Calu3 (cell line): ENCODE measurements at regions not wholly inside any gene's neighbourhood (a gene's known extent, or its start where the extent isn't known, plus 50 kb on each side); places are given as distances from the start of the nearest gene placed in this dataset.
"Not testable (repeated sequence)": the region's sequence is repeated elsewhere in the genome, so short reads cannot be mapped to it uniquely, and the experiment has no call there.

ENCODE experiments used
- BruUV-seq: library from RNA; stranded (reverse); fragments of 400-500 nt; replicated peaks from 2 replicates; lab custom pipeline; 2021; lab: Mats Ljungman, UMichigan
- CTCF ChIA-PET: fragments of 300-600 bp; sonication (Branson Sonifier 250); formaldehyde crosslinking; loops from one replicate; lab custom pipeline; 2022; ENCODE audit warnings: antibody characterized with exemption; lab: Charles Lee
- DNase-seq: peaks from one replicate; pipeline ENCODE4 v3.0.0; 2022
- H3K27ac Mint-ChIP-seq: one replicate; pipeline ENCODE4 v1.8.0; 2022; ENCODE audit warnings: mixed read lengths; ENCODE audit not compliant: unreplicated experiment
- H3K27me3 Mint-ChIP-seq: one replicate; pipeline ENCODE4 v1.8.0; 2022; ENCODE audit warnings: mixed read lengths; ENCODE audit not compliant: unreplicated experiment
- H3K36me3 Mint-ChIP-seq: one replicate; pipeline ENCODE4 v1.8.0; 2022; ENCODE audit warnings: mild to moderate bottlenecking, moderate library complexity, mixed read lengths; ENCODE audit not compliant: insufficient read depth, unreplicated experiment
- H3K4me1 Mint-ChIP-seq: one replicate; pipeline ENCODE4 v1.8.0; 2022; ENCODE audit warnings: mild to moderate bottlenecking, low read depth, mixed read lengths; ENCODE audit not compliant: unreplicated experiment
- H3K4me3 Mint-ChIP-seq: one replicate; pipeline ENCODE4 v1.8.0; 2022; ENCODE audit warnings: mild to moderate bottlenecking, low read depth, moderate library complexity, mixed read lengths; ENCODE audit not compliant: unreplicated experiment
- H3K9me3 Mint-ChIP-seq: one replicate; pipeline ENCODE4 v1.8.0; 2022; ENCODE audit warnings: low read depth, mixed read lengths; ENCODE audit not compliant: unreplicated experiment
- intact Hi-C: fragments of 100-400 bp; cut with micrococcal nuclease; formaldehyde crosslinking; loops from one replicate; pipeline ENCODE4 v1.10.0; 2022; ENCODE audit not compliant: unreplicated experiment
- TF ChIP-seq, protein P1 (sequence below): fragments of 200-600 bp; IDR thresholded peaks from one replicate; pipeline ENCODE4 v1.8.0; 2022; ENCODE audit warnings: antibody characterized with exemption; ENCODE audit not compliant: unreplicated experiment

DNA sequence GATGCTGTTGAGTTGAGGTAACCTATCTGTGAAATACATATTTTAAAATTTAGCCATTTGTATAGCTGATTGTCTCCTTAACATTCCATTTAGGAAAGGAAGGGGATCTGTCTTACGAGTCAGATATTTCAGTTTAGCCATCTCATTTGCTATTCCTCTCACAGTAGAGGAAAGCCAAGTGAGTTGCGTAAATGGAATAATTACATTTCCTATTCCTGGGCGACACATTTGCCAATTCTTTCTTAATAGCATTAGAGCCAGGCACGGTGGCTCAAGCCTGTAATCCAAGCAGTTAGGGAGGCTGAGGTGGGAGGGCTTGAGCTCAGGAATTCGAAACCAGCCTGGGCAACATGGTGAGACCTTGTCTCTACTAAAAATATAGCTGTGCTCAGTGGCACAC is 116.3 kb downstream of the TMX1 start:
- CTCF ChIA-PET, result no interaction called here

DNA sequence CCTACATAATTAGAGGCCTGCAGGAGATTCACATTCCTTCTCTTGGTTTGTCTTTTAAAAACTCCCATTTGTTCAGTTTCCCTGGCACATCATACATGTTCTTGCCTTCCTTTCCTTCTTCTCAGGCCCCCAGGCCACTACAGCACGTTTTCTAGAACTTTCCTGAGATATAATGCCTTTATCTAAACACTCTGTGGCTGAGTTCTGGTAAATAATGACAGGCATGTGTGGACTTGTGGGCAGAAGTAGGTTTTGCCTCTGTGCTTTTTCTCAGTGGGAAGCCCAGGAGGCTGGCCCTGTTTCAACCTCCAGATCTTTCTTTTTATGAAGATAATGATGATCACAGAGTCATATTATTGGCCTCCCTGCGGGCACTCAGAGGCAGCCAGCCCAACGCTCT is 117.2 kb downstream of the TMX1 start:
- no TSS peak for BruUV-seq
- TF ChIP-seq, protein P1, sequence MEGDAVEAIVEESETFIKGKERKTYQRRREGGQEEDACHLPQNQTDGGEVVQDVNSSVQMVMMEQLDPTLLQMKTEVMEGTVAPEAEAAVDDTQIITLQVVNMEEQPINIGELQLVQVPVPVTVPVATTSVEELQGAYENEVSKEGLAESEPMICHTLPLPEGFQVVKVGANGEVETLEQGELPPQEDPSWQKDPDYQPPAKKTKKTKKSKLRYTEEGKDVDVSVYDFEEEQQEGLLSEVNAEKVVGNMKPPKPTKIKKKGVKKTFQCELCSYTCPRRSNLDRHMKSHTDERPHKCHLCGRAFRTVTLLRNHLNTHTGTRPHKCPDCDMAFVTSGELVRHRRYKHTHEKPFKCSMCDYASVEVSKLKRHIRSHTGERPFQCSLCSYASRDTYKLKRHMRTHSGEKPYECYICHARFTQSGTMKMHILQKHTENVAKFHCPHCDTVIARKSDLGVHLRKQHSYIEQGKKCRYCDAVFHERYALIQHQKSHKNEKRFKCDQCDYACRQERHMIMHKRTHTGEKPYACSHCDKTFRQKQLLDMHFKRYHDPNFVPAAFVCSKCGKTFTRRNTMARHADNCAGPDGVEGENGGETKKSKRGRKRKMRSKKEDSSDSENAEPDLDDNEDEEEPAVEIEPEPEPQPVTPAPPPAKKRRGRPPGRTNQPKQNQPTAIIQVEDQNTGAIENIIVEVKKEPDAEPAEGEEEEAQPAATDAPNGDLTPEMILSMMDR, result no peak
- H3K36me3 Mint-ChIP-seq, result no peaks in the 10 kb centered on the region
- no peaks in the 10 kb centered on the region for H3K9me3 Mint-ChIP-seq
- H3K27ac Mint-ChIP-seq, result no peak overlapping the region
- H3K4me1 Mint-ChIP-seq, result no peaks in the 10 kb centered on the region
- no peak for DNase-seq
- no peak overlapping the region for H3K4me3 Mint-ChIP-seq
- no peaks in the 10 kb centered on the region for H3K27me3 Mint-ChIP-seq
- intact Hi-C loops, result no loop called here
- CTCF ChIA-PET, result interaction anchor here (0.7 kb wide), 1 partner anchor 41 kb away, joined by 4 read pairs; no protein-coding TSS in a partner anchor

More for the DNA sequence above, 116.3 kb downstream of the TMX1 start:
- Mint-ChIP-seq H3K4me3 (no peak overlapping the region), H3K27me3 (no peaks in the 10 kb centered on the region), H3K4me1 (no peaks in the 10 kb centered on the region), H3K27ac (no peak overlapping the region), H3K36me3 (no peaks in the 10 kb centered on the region), H3K9me3 (no peaks in the 10 kb centered on the region)
- BruUV-seq, result no TSS peak
- DNase-seq, result no peak
- intact Hi-C loops, result no loop called here
- TF ChIP-seq, protein P1, result no peak

DNA sequence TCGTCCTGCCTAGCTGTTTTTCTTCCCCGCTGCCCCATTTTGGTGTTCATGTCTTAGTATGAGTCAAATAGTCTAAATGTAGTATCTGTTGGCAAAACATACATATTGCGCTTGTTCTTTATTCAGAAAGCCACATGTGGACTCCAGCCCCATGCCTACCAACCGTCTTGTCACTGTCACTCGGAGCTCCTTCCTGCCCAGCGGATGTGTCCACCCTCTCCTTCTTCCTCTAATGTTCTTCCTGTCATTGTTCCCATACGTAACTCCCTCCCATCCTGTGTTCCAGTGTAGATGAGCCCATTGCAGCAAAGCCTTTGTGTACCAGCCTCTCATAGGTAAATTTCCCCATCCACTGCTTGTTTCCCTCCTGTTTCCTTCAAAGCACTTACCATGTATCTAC is 120.5 kb downstream of the TMX1 start:
- BruUV-seq, result no TSS peak
- no peak for DNase-seq
- Mint-ChIP-seq H3K27ac (no peak overlapping the region), H3K27me3 (no peaks in the 10 kb centered on the region), H3K9me3 (no peaks in the 10 kb centered on the region), H3K4me1 (no peaks in the 10 kb centered on the region), H3K36me3 (no peaks in the 10 kb centered on the region), H3K4me3 (no peak overlapping the region)
- TF ChIP-seq, protein P1, result no peak
- CTCF ChIA-PET, result no interaction called here
- intact Hi-C loops, result no loop called here

DNA sequence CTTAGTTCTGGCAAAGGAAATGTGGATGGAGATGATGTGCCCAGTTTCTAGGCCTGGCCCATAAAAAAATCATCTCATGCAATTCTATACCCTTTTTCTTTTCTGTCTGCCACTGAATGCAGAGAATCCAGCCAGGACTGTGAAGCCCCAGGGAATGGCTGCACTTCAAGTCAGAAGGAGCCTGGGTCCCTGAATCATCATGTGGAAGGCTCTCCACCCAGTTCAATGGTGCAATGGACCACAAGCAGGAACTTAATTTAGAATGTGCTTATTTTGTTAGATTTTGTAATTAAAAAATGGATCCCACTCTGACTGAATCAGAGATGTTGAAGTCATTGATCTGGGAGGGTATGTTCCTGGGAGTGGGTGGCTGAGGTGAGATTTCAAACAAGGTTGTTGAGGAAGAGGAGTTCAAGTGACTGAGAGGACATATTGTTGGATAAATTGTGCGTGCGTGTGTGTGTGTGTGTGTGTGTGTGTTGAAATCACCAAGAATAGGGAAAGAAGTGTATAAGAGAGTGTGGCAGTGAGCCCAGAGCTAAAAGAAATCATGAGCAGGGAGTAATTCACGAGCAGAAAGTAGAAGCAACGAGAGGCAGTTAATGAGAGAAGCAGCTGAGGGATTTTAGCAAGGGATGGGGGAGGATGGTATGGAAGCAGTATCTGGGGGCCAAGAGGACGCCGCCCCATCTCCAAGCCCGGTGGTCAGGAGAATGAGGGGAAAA is 125.4 kb downstream of the TMX1 start:
- intact Hi-C loops, result no loop called here
- CTCF ChIA-PET, result no interaction called here
- no TSS peak for BruUV-seq
- H3K4me1 Mint-ChIP-seq, result no peaks in the 10 kb centered on the region
- no peak for DNase-seq
- no peak overlapping the region for H3K27ac Mint-ChIP-seq
- H3K27me3 Mint-ChIP-seq, result no peaks in the 10 kb centered on the region
- H3K9me3 Mint-ChIP-seq, result no peaks in the 10 kb centered on the region
- H3K4me3 Mint-ChIP-seq, result no peak overlapping the region
- no peaks in the 10 kb centered on the region for H3K36me3 Mint-ChIP-seq
- TF ChIP-seq, protein P1, result no peak

DNA sequence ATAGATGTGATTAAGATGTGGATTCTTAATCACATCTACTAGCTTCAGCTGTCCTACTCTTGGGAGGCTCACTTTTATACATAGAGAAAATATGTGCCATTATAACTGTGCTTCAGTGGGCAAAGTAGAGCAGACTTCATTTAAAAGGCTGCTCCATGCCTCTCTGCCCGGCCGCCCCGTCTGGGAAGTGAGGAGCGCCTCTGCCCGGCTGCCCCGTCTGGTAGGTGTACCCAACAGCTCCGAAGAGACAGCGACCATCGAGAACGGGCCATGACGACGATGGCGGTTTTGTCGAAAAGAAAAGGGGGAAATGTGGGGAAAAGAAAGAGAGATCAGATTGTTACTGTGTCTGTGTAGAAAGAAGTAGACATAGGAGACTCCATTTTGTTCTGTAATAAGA is 126.4 kb downstream of the TMX1 start:
- H3K36me3 Mint-ChIP-seq, intact Hi-C loops, H3K4me1 Mint-ChIP-seq, H3K9me3 Mint-ChIP-seq, CTCF ChIA-PET, DNase-seq, BruUV-seq, H3K27ac Mint-ChIP-seq, H3K27me3 Mint-ChIP-seq, H3K4me3 Mint-ChIP-seq: not testable (repeated sequence)

DNA sequence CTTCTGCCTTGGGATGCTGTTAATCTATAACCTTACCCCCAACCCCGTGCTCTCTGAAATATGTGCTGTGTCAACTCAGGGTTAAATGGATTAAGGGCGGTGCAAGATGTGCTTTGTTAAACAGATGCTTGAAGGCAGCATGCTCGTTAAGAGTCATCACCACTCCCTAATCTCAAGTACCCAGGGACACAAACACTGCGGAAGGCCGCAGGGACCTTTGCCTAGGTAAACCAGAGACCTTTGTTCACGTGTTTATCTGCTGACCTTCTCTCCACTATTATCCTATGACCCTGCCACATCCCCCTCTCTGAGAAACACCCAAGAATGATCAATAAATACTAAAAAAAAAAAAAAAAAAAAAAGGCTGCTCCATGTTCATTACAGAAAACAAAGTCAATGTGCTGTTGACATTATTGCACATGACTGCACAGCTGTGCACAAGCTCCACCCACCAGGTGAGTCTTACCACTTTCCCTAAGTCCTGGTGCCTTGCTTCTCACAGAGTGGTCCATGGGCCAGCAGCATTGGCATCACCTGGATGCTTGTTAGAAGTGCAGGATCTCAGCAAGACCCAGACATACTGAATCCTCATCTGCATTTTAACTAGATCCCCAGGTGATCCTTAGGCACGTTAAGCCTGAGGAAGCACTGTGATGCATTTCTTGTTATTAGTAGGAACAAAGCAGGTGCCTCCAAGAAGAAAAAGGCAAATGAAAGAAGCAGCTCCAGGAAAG is 127.0 kb downstream of the TMX1 start:
- H3K36me3 Mint-ChIP-seq, H3K9me3 Mint-ChIP-seq, BruUV-seq, intact Hi-C loops, H3K27me3 Mint-ChIP-seq, H3K4me3 Mint-ChIP-seq, H3K27ac Mint-ChIP-seq, H3K4me1 Mint-ChIP-seq, CTCF ChIA-PET: not testable (repeated sequence)
- peak; percentile 12 for DNase-seq
